Gastrocnemius medialis (tissue), 4 donors: ENCODE measurements at regions not wholly inside any gene's neighbourhood (a gene's known extent, or its start where the extent isn't known, plus 50 kb on each side); places are given as distances from the start of the nearest gene placed in this dataset.

ENCODE experiments used
- ATAC-seq, 2 donors: fragments of 150-250 bp; one replicate each; pipeline ENCODE4 v1.9.1; 2016
- DNase-seq, 2 donors: peaks; one replicate each; pipeline ENCODE4 v3.0.0-alpha.2; 2019
- H3K27ac ChIP-seq, 4 donors: fragments of 200-600 bp; sonication (generic); 1 replicate in 1 of 4; 2 replicates in 3 of 4; pipeline ENCODE4 v1.5.1; 2016 to 2018; ENCODE audit warnings: mild to moderate bottlenecking in 2 of 4, moderate library complexity in 1 of 4
- H3K27me3 ChIP-seq, 3 donors: fragments of 200-600 bp; sonication (generic) in 2 of 3; 1 replicate in 1 of 3; 2 replicates in 2 of 3; pipeline versions ENCODE4 v1.5.1 to v1.6.0; 2016 to 2019; ENCODE audit warnings: mild to moderate bottlenecking in 1 of 3, moderate library complexity in 1 of 3
- H3K36me3 ChIP-seq, 2 donors: fragments of 200-600 bp; sonication (generic) in 1 of 2; one replicate each; pipeline ENCODE4 v1.5.1; 2017 to 2018
- H3K4me1 ChIP-seq, 2 donors: fragments of 200-600 bp; sonication (generic) in 1 of 2; one replicate each; pipeline ENCODE4 v1.5.1; 2016 to 2017; ENCODE audit warnings: mild to moderate bottlenecking in 2 of 2
- H3K4me3 ChIP-seq, 4 donors: fragments of 200-600 bp; sonication (generic) in 3 of 4; 1 replicate in 1 of 4; 2 replicates in 3 of 4; pipeline ENCODE4 v1.5.1; 2016 to 2019; ENCODE audit warnings: mild to moderate bottlenecking in 2 of 4
- H3K9me3 ChIP-seq, 3 donors: fragments of 200-600 bp; sonication (generic) in 2 of 3; 1 replicate in 1 of 3; 2 replicates in 2 of 3; pipeline ENCODE4 v1.5.1; 2016 to 2019
- POLR2A ChIP-seq, 2 donors: fragments of 450-650 bp; IDR thresholded peaks; one replicate each; pipeline ENCODE4 v1.6.1; 2017; ENCODE audit warnings: antibody characterized with exemption in 2 of 2, mild to moderate bottlenecking in 2 of 2, moderate library complexity in 2 of 2
- in situ Hi-C, 4 donors: fragments of 200-750 bp; cut with MboI; loops; one replicate each; pipeline versions ENCODE4 v1.15.0 to v1.8.0; 2017; ENCODE audit warnings: low sequenced_read_pairs in 4 of 4
- intact Hi-C: fragments of 100-400 bp; cut with DNase I; formaldehyde crosslinking; loops from one replicate; pipeline ENCODE4 v1.15.1; 2023; ENCODE audit warnings: low total_unique reads
- TF ChIP-seq, protein P1 (sequence below), 5 experiments: fragments of 450-650 bp in 3 of 5; fragments of 200-600 bp in 2 of 5; sonication (generic) in 2 of 5; IDR thresholded peaks in 4 of 5; conservative IDR thresholded peaks in 1 of 5; 1 replicate in 4 of 5; 2 replicates in 1 of 5; pipeline ENCODE4 v1.5.1; 2016 to 2019; ENCODE audit warnings: antibody characterized with exemption in 5 of 5, mild to moderate bottlenecking in 3 of 5, moderate library complexity in 3 of 5

DNA sequence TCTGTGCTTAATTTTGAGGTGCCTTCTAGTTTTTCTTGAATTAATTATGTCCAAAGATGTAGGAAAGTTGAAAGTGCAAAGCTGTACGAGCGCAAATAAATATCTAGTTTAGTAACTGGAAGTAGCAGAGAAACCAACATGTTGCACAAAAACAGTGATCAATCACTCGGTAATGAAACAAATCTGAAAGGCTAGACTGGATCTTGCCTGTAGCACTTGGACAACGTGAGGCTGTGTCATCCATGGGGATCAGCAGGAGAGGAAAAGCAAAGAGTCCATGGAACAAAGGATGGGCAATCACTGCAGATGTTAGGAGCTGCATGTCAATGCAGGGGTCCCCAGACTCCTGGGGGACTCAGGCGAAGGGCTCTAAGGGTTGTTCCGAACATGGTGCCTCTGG is 424.2 kb downstream of the IRX1 start:
- Histone ChIP-seq H3K36me3 (no peaks in the 10 kb centered on the region), H3K9me3 (no peaks in the 10 kb centered on the region), H3K4me1 (no peaks in the 10 kb centered on the region), H3K4me3 (no peak overlapping the region), H3K27ac (peak overlapping the region in 1 of 4 donors; percentile 35), H3K27me3 (no peaks in the 10 kb centered on the region)
- TF ChIP-seq, protein P1, sequence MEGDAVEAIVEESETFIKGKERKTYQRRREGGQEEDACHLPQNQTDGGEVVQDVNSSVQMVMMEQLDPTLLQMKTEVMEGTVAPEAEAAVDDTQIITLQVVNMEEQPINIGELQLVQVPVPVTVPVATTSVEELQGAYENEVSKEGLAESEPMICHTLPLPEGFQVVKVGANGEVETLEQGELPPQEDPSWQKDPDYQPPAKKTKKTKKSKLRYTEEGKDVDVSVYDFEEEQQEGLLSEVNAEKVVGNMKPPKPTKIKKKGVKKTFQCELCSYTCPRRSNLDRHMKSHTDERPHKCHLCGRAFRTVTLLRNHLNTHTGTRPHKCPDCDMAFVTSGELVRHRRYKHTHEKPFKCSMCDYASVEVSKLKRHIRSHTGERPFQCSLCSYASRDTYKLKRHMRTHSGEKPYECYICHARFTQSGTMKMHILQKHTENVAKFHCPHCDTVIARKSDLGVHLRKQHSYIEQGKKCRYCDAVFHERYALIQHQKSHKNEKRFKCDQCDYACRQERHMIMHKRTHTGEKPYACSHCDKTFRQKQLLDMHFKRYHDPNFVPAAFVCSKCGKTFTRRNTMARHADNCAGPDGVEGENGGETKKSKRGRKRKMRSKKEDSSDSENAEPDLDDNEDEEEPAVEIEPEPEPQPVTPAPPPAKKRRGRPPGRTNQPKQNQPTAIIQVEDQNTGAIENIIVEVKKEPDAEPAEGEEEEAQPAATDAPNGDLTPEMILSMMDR (IDR thresholded peaks at IDR 0.05 in 4 of 5, conservative IDR thresholded peaks at IDR 0.05 in 1 of 5), result no peak
- TF ChIP-seq POLR2A (IDR thresholded peaks at IDR 0.05), result no peak
- no peak for DNase-seq
- in situ Hi-C loops (no loop called here), intact Hi-C loops (no loop called here)
- ATAC-seq, result peak; percentile 34 to 45

DNA sequence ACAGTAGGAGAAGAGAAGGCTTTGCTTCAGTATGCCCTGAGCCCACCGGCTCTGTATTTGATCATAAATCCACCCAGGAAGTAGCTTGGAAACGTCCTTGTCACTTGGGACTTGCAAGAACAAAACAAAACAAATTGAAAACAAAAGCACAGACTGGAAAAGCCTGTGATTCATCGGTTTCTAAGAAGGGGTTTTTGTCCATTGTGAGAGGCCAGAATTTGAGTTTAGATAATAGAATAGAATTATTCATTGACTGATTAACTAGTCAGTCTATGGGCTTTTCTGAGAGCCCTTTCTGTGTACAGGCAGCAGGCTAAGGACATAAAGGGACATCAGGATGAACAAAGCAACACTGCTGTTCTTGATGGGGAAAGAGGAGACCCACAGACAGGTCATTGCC is 424.8 kb downstream of the IRX1 start:
- in situ Hi-C loops, result no loop called here
- TF ChIP-seq, protein P1 (IDR thresholded peaks at IDR 0.05 in 4 of 5, conservative IDR thresholded peaks at IDR 0.05 in 1 of 5), result no peak
- TF ChIP-seq POLR2A (IDR thresholded peaks at IDR 0.05), result no peak
- ATAC-seq (no peak), DNase-seq (no peak)
- intact Hi-C loops, result no loop called here
- H3K4me1 ChIP-seq, result no peaks in the 10 kb centered on the region
- H3K27me3 ChIP-seq, result no peaks in the 10 kb centered on the region
- H3K36me3 ChIP-seq, result no peaks in the 10 kb centered on the region
- H3K9me3 ChIP-seq, result no peaks in the 10 kb centered on the region
- H3K27ac ChIP-seq, result no peak overlapping the region
- no peak overlapping the region for H3K4me3 ChIP-seq

DNA sequence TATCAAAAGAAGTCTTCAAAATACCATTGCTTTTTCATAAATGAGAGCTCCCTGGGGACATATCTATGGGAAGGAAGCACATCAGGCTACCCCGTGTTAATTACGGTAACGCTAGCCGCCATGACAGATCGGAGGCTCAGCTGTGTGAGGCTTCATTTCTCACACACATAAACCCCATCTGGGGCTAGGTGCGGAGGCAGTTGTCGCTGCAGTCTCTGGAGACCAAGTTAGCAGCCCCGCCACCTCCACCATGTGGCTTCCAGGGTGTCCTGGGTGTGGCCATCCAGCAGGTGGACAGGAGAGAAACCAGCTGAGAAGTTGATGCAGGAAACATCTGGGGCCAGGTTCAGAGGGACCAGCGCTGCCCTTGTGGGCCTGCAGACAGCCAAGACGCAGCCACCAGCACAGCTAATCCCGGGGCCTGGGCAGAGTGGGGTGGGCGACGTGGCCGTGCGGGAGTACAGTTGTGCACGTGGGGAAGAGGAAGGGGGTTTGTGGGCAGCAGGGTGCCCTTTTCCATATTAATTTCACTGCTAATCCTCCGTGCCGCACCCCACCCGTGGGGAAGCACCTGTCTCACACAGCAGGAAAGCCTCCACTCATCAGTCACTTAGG is 426.5 kb downstream of the IRX1 start:
- no peak for ATAC-seq
- H3K9me3 ChIP-seq, result no peaks in the 10 kb centered on the region
- in situ Hi-C loops (no loop called here), intact Hi-C loops (no loop called here)
- H3K36me3 ChIP-seq, result no peaks in the 10 kb centered on the region
- TF ChIP-seq, protein P1 (IDR thresholded peaks at IDR 0.05 in 4 of 5, conservative IDR thresholded peaks at IDR 0.05 in 1 of 5), result no peak
- TF ChIP-seq POLR2A (IDR thresholded peaks at IDR 0.05), result no peak
- no peak overlapping the region for H3K4me3 ChIP-seq
- no peaks in the 10 kb centered on the region for H3K4me1 ChIP-seq
- no peak overlapping the region for H3K27ac ChIP-seq
- H3K27me3 ChIP-seq, result no peaks in the 10 kb centered on the region
- DNase-seq, result no peak

DNA sequence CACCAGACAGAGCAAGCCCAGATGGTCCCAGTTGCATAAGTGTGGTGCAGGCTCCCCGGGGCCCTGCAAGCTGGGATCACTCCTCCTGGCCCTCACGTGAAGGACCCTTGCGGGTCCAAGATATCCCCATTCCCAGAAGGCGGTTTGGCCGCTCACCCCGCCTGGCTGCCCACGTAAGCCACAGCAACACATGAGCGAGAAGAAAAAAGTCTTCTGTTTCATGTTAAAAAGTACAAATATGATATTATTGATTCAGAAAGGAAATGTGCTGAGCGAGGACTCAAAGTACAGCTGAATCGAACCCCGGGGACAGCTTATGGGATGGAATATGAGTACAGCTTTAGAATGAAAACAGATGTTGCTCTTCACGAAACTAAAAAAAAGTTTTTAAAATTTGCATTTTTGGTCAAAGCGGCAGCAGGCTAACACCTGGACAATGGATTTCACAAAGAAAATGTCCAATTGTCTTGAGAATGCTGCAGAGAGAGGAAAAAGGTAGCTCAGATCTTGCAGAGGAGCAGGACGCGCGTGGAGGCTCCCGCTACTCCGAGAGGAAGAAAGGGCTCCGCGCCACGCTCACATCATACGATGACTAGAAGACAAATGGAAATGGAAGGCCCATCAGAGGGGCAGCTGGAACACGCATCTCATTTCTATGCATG is 427.6 kb downstream of the IRX1 start:
- H3K27ac ChIP-seq, result no peak overlapping the region
- no peak for ATAC-seq
- in situ Hi-C loops, result no loop called here

More for the DNA sequence above, 427.6 kb downstream of the IRX1 start:
- DNase-seq, result no peak
- TF ChIP-seq POLR2A (IDR thresholded peaks at IDR 0.05), result no peak
- TF ChIP-seq, protein P1 (IDR thresholded peaks at IDR 0.05 in 4 of 5, conservative IDR thresholded peaks at IDR 0.05 in 1 of 5), result no peak
- no peaks in the 10 kb centered on the region for H3K27me3 ChIP-seq
- no peaks in the 10 kb centered on the region for H3K9me3 ChIP-seq
- intact Hi-C loops, result no loop called here
- no peaks in the 10 kb centered on the region for H3K4me1 ChIP-seq
- no peak overlapping the region for H3K4me3 ChIP-seq
- H3K36me3 ChIP-seq, result no peaks in the 10 kb centered on the region
